ENCODE measurements at regions not wholly inside any gene's neighbourhood (a gene's known extent, or its start where the extent isn't known, plus 50 kb on each side); places are given as distances from the start of the nearest gene placed in this dataset.

- TF ChIP-seq CTCF (IDR thresholded peaks at IDR 0.05; ENCODE audit: insufficient read depth, low read length, poor library complexity, severe bottlenecking) (no peak), EZH2phosphoT487 (conservative IDR thresholded peaks at IDR 0.05; ENCODE audit: low read length) (no peak)
Measured at GRCh38 chr22:47432683-47433082, 670.2 kb downstream of the TBC1D22A start.
